ENCODE measurements at regions not wholly inside any gene's neighbourhood (a gene's known extent, or its start where the extent isn't known, plus 50 kb on each side); places are given as distances from the start of the nearest gene placed in this dataset.

- Histone ChIP-seq H3K36me3 (no peaks in the 10 kb centered on the region), H3K27ac (no peak overlapping the region), H3K4me1 (no peaks in the 10 kb centered on the region), H3K4me3 (no peak overlapping the region), H3K9me3 (no peaks in the 10 kb centered on the region), H3K27me3 (no peaks in the 10 kb centered on the region)
- ATAC-seq (peak in 1 of 4 donors; percentile 20), DNase-seq (no peak)
- intact Hi-C loops (cut with DNase I), result no loop called here
- 51% methylated on average over 2 of the region's 2 CpGs for WGBS (ENCODE audit: insufficient coverage, low coverage, low lambda C conversion rate, missing lambda C conversion rate)
- TF ChIP-seq CTCF (IDR thresholded peaks at IDR 0.05) (no peak), POLR2A (IDR thresholded peaks at IDR 0.05) (no peak)
These were observed 576.2 kb upstream of the KCNMB2 start for GRCh38 chr3:177960014-177960413.

- Histone ChIP-seq H3K4me3 (no peak overlapping the region), H3K36me3 (no peaks in the 10 kb centered on the region), H3K27me3 (no peaks in the 10 kb centered on the region), H3K4me1 (no peaks in the 10 kb centered on the region), H3K9me3 (no peaks in the 10 kb centered on the region), H3K27ac (no peak overlapping the region)
- no peak for TF ChIP-seq POLR2A (IDR thresholded peaks at IDR 0.05)
- no peak for TF ChIP-seq CTCF (IDR thresholded peaks at IDR 0.05)
- DNase-seq (no peak), ATAC-seq (no peak)
- intact Hi-C loops (cut with DNase I), result no loop called here
These were observed 575.5 kb upstream of the KCNMB2 start for GRCh38 chr3:177960722-177961121.

GRCh38 chr3:177961784-177962183, 574.5 kb upstream of the KCNMB2 start:
- ATAC-seq, result no peak
- Histone ChIP-seq H3K9me3 (no peaks in the 10 kb centered on the region), H3K36me3 (no peaks in the 10 kb centered on the region), H3K4me1 (no peaks in the 10 kb centered on the region), H3K4me3 (no peak overlapping the region), H3K27me3 (no peaks in the 10 kb centered on the region), H3K27ac (no peak overlapping the region)
- intact Hi-C loops (cut with DNase I), result no loop called here
- WGBS (ENCODE audit: insufficient coverage, low coverage, low lambda C conversion rate, missing lambda C conversion rate), result 94% methylated on average over 3 of the region's 3 CpGs
- DNase-seq, result no peak
- TF ChIP-seq CTCF (IDR thresholded peaks at IDR 0.05), result no peak
- TF ChIP-seq POLR2A (IDR thresholded peaks at IDR 0.05), result no peak

- intact Hi-C loops (cut with DNase I), result no loop called here
- Histone ChIP-seq H3K4me3 (no peak overlapping the region), H3K27ac (no peak overlapping the region), H3K27me3 (no peaks in the 10 kb centered on the region), H3K36me3 (no peaks in the 10 kb centered on the region), H3K9me3 (no peaks in the 10 kb centered on the region), H3K4me1 (no peaks in the 10 kb centered on the region)
- no peak for ATAC-seq
- no peak for DNase-seq
- TF ChIP-seq CTCF (IDR thresholded peaks at IDR 0.05), result no peak
- TF ChIP-seq POLR2A (IDR thresholded peaks at IDR 0.05), result no peak
- WGBS (ENCODE audit: insufficient coverage, low coverage, low lambda C conversion rate, missing lambda C conversion rate), result 100% methylated on average over 1 of the region's 1 CpG
These were observed 569.7 kb upstream of the KCNMB2 start for GRCh38 chr3:177966493-177966892.

- no peak overlapping the region for H3K27ac ChIP-seq
- H3K36me3 ChIP-seq, result no peaks in the 10 kb centered on the region
- 100% methylated on average over 2 of the region's 2 CpGs for WGBS (ENCODE audit: insufficient coverage, low coverage, low lambda C conversion rate, missing lambda C conversion rate)
- H3K9me3 ChIP-seq, result no peaks in the 10 kb centered on the region
- H3K27me3 ChIP-seq, result no peaks in the 10 kb centered on the region
- DNase-seq, result no peak
- no peaks in the 10 kb centered on the region for H3K4me1 ChIP-seq
- H3K4me3 ChIP-seq, result no peak overlapping the region
- no peak for ATAC-seq
- TF ChIP-seq CTCF (IDR thresholded peaks at IDR 0.05) (no peak), POLR2A (IDR thresholded peaks at IDR 0.05) (no peak)
- intact Hi-C loops (cut with DNase I), result no loop called here
These were observed 567.3 kb upstream of the KCNMB2 start for GRCh38 chr3:177968891-177969290.
